ENCODE measurements at regions not wholly inside any gene's neighbourhood (a gene's known extent, or its start where the extent isn't known, plus 50 kb on each side); places are given as distances from the start of the nearest gene placed in this dataset.

- H3K9me3 ChIP-seq: no peaks in the 10 kb centered on the region
- DNase-seq: no peak
- WGBS, 5 donors: 55 to 66% (median 60%) methylated on average over 9 of the region's 9 CpGs
- intact Hi-C loops (cut with DNase I; ENCODE audit: low total_unique reads): no loop called here
- H3K27me3 ChIP-seq (replicated peaks in 1 of 7): peaks cover 0 to 8% (median 0%) of the 10 kb centered on the region in 7 donors
- no peaks in the 10 kb centered on the region for H3K36me3 ChIP-seq
- no peaks in the 10 kb centered on the region for H3K4me1 ChIP-seq
- no peak overlapping the region for H3K4me3 ChIP-seq
- no peak for TF ChIP-seq CTCF (IDR thresholded peaks at IDR 0.05 in 8 of 11, conservative IDR thresholded peaks at IDR 0.05 in 3 of 11)
- no peak for TF ChIP-seq POLR2A (IDR thresholded peaks at IDR 0.05)
- TF ChIP-seq POLR2AphosphoS5 (IDR thresholded peaks at IDR 0.05): no peak
- H3K27ac ChIP-seq: no peak overlapping the region
Measured at GRCh38 chr15:93288728-93289294, 199.8 kb upstream of the RGMA start.

- no peaks in the 10 kb centered on the region for H3K36me3 ChIP-seq
- TF ChIP-seq POLR2AphosphoS5 (IDR thresholded peaks at IDR 0.05): no peak
- TF ChIP-seq POLR2A (IDR thresholded peaks at IDR 0.05): no peak
- TF ChIP-seq CTCF (IDR thresholded peaks at IDR 0.05 in 8 of 11, conservative IDR thresholded peaks at IDR 0.05 in 3 of 11): no peak
- WGBS, 5 donors: 86 to 100% (median 100%) methylated on average over 1 of the region's 1 CpG
- H3K9me3 ChIP-seq: no peaks in the 10 kb centered on the region
- no peak for DNase-seq
- no peak overlapping the region for H3K4me3 ChIP-seq
- H3K4me1 ChIP-seq: no peaks in the 10 kb centered on the region
- peaks cover 0 to 8% (median 0%) of the 10 kb centered on the region in 7 donors for H3K27me3 ChIP-seq (replicated peaks in 1 of 7)
- H3K27ac ChIP-seq: no peak overlapping the region
- intact Hi-C loops (cut with DNase I; ENCODE audit: low total_unique reads): no loop called here
Measured at GRCh38 chr15:93286446-93286845, 197.4 kb upstream of the RGMA start.

- WGBS, 5 donors: 59 to 67% (median 62%) methylated on average over 4 of the region's 4 CpGs
- peaks cover 0 to 26% (median 6%) of the 10 kb centered on the region in 7 donors for H3K27me3 ChIP-seq (replicated peaks in 1 of 7)
- H3K27ac ChIP-seq: no peak overlapping the region
- no peaks in the 10 kb centered on the region for H3K4me1 ChIP-seq
- no peak for DNase-seq
- no peak overlapping the region for H3K4me3 ChIP-seq
- TF ChIP-seq POLR2AphosphoS5 (IDR thresholded peaks at IDR 0.05) (no peak), POLR2A (IDR thresholded peaks at IDR 0.05) (no peak), CTCF (IDR thresholded peaks at IDR 0.05 in 8 of 11, conservative IDR thresholded peaks at IDR 0.05 in 3 of 11) (no peak)
- no peaks in the 10 kb centered on the region for H3K36me3 ChIP-seq
- intact Hi-C loops (cut with DNase I; ENCODE audit: low total_unique reads): no loop called here
- H3K9me3 ChIP-seq: no peaks in the 10 kb centered on the region
Measured at GRCh38 chr15:93283854-93284253, 194.8 kb upstream of the RGMA start.

GRCh38 chr15:93282808-93283207 is 193.8 kb upstream of the RGMA start:
- Histone ChIP-seq H3K4me3 (no peak overlapping the region), H3K4me1 (no peaks in the 10 kb centered on the region), H3K27me3 (replicated peaks in 1 of 7) (peaks cover 0 to 25% (median 6%) of the 10 kb centered on the region in 7 donors), H3K9me3 (no peaks in the 10 kb centered on the region), H3K27ac (no peak overlapping the region), H3K36me3 (no peaks in the 10 kb centered on the region)
- intact Hi-C loops (cut with DNase I; ENCODE audit: low total_unique reads): no loop called here
- 85 to 95% (median 88%) methylated on average over 3 of the region's 3 CpGs for WGBS, 5 donors
- DNase-seq: no peak
- TF ChIP-seq CTCF (IDR thresholded peaks at IDR 0.05 in 8 of 11, conservative IDR thresholded peaks at IDR 0.05 in 3 of 11) (no peak), POLR2AphosphoS5 (IDR thresholded peaks at IDR 0.05) (no peak), POLR2A (IDR thresholded peaks at IDR 0.05) (no peak)

All from spleen (tissue), 11 donors.